ENCODE measurements at regions not wholly inside any gene's neighbourhood (a gene's known extent, or its start where the extent isn't known, plus 50 kb on each side); places are given as distances from the start of the nearest gene placed in this dataset.

DNA sequence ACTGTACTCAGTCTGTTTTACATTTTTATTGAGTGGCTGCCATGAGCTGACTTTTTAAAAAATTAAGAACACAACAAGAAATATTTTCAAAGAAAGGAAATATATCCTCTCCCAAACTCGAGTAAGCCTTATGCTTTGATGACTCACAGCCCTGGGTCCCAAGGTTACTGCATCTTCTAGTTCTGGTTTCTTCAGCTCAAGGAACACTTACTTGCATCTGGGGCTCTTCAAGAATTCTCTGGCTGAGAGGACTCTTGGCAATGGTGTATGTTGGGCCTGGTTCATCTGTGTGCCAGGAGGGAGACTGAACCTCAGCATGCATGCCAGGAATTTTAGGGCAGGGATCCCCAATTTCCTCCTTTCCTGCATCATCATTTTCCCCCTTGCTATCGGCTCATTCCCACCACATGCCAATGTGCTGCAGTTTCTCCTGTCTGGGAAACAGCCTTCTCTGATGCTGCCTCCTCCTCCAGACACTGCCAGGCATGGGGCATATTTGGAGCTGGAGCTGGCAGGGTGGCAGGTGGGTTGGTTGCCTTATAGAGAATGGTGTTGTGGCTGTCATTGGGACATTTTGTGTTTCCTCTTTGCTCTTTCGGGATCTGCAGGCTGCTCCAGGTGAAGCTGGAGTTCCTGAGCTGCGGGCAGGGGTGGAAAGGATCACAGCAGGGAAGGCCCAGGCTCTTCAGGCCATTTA, 192.2 kb upstream of the HS6ST1 start:
- TF ChIP-seq, protein P1, sequence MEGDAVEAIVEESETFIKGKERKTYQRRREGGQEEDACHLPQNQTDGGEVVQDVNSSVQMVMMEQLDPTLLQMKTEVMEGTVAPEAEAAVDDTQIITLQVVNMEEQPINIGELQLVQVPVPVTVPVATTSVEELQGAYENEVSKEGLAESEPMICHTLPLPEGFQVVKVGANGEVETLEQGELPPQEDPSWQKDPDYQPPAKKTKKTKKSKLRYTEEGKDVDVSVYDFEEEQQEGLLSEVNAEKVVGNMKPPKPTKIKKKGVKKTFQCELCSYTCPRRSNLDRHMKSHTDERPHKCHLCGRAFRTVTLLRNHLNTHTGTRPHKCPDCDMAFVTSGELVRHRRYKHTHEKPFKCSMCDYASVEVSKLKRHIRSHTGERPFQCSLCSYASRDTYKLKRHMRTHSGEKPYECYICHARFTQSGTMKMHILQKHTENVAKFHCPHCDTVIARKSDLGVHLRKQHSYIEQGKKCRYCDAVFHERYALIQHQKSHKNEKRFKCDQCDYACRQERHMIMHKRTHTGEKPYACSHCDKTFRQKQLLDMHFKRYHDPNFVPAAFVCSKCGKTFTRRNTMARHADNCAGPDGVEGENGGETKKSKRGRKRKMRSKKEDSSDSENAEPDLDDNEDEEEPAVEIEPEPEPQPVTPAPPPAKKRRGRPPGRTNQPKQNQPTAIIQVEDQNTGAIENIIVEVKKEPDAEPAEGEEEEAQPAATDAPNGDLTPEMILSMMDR (conservative IDR thresholded peaks at IDR 0.05; ENCODE audit: low read depth, low read length): no peak
- TF ChIP-seq EZH2 (IDR thresholded peaks at IDR 0.05; ENCODE audit: low read length, unreplicated experiment) (no peak), EZH2phosphoT487 (IDR thresholded peaks at IDR 0.05; ENCODE audit: borderline replicate concordance, low read length) (no peak)
- H3K4me3 ChIP-seq (ENCODE audit: low read length): no peak overlapping the region
- no peak for ATAC-seq
- no peak overlapping the region for H2AFZ ChIP-seq (ENCODE audit: low read length)
- intact Hi-C loops (cut with micrococcal nuclease): no loop called here
- H3K9ac ChIP-seq (ENCODE audit: low read length): no peak overlapping the region
- 0 out of 2 replicates have a peak, but pooled peaks cover 4% of the 10 kb centered on the region for H3K9me3 ChIP-seq (ENCODE audit: low read length)
- H4K20me1 ChIP-seq (ENCODE audit: low read length): no peaks in the 10 kb centered on the region
- BruUV-seq (replicated peaks): no TSS peak
- H3K27me3 ChIP-seq (ENCODE audit: low read length): peaks cover 36% of the 10 kb centered on the region
- ChIA-PET POLR2A (ENCODE audit: unreplicated experiment) (no interaction called here), CTCF (no interaction called here)
- H3K4me1 ChIP-seq (ENCODE audit: insufficient read depth, low read length): no peaks in the 10 kb centered on the region
- no peaks in the 10 kb centered on the region for H3K79me2 ChIP-seq (ENCODE audit: low read length)
- DNase-seq: no peak
- H3K4me2 ChIP-seq (ENCODE audit: low read length): no peak overlapping the region
- H3K27ac ChIP-seq (ENCODE audit: low read length): no peak overlapping the region
- H3K9me2 ChIP-seq (replicated peaks; ENCODE audit: low read length): no peaks in the 10 kb centered on the region
- H3K36me3 ChIP-seq (ENCODE audit: low read depth, low read length): no peaks in the 10 kb centered on the region
- H3F3A ChIP-seq (ENCODE audit: low read length, unreplicated experiment): no peaks in the 10 kb centered on the region

DNA sequence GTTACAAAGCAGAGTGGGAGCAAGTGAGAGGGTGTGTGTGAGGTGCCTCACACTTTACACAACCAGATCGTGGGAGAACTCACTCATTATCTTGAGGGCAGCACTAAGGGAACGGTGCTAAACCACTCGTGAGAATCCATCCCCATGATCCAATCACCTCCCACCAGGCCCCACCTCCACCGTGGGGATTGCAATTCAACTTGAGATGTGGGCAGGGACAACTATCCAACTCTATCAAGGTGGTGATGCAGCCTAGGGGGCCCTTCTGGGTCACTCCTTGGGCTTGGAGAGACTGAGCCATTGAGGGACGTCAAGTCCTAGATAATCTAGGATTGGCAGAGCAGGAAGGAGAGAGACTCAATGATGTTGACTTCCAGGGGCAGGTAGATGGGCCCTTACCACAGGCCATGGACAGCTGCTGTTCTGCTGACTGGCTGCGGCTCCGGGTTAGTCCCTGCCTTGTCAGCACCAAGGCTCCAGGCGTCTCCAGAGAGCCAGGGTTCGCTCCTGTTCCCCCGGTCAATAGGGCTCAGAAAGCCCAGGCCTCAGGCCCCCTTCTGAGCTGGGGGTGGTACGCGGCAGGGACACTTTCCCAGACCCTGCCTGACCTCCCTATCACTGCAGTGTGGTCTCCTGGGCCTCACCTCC, 193.2 kb upstream of the HS6ST1 start:
- H3K79me2 ChIP-seq (ENCODE audit: low read length): no peaks in the 10 kb centered on the region
- H3K4me2 ChIP-seq (ENCODE audit: low read length): no peak overlapping the region
- H2AFZ ChIP-seq (ENCODE audit: low read length): no peak overlapping the region
- H3K27ac ChIP-seq (ENCODE audit: low read length): no peak overlapping the region
- no peaks in the 10 kb centered on the region for H3K4me1 ChIP-seq (ENCODE audit: insufficient read depth, low read length)
- peaks cover 42% of the 10 kb centered on the region for H3K27me3 ChIP-seq (ENCODE audit: low read length)
- H3K9me2 ChIP-seq (replicated peaks; ENCODE audit: low read length): no peaks in the 10 kb centered on the region
- no peaks in the 10 kb centered on the region for H3F3A ChIP-seq (ENCODE audit: low read length, unreplicated experiment)
- 0 out of 2 replicates have a peak, but pooled peaks cover 4% of the 10 kb centered on the region for H3K9me3 ChIP-seq (ENCODE audit: low read length)
- no TSS peak for BruUV-seq (replicated peaks)
- CTCF ChIA-PET: no interaction called here
- no peak for TF ChIP-seq EZH2 (IDR thresholded peaks at IDR 0.05; ENCODE audit: low read length, unreplicated experiment)
- TF ChIP-seq, protein P1 (conservative IDR thresholded peaks at IDR 0.05; ENCODE audit: low read depth, low read length): no peak
- TF ChIP-seq EZH2phosphoT487 (IDR thresholded peaks at IDR 0.05; ENCODE audit: borderline replicate concordance, low read length): no peak
- H4K20me1 ChIP-seq (ENCODE audit: low read length): no peaks in the 10 kb centered on the region
- H3K36me3 ChIP-seq (ENCODE audit: low read depth, low read length): no peaks in the 10 kb centered on the region
- H3K4me3 ChIP-seq (ENCODE audit: low read length): no peak overlapping the region
- H3K9ac ChIP-seq (ENCODE audit: low read length): no peak overlapping the region
- DNase-seq (no peak), ATAC-seq (no peak)
- intact Hi-C loops (cut with micrococcal nuclease): no loop called here
- POLR2A ChIA-PET (ENCODE audit: unreplicated experiment): no interaction called here
